ENCODE measurements at regions not wholly inside any gene's neighbourhood (a gene's known extent, or its start where the extent isn't known, plus 50 kb on each side); places are given as distances from the start of the nearest gene placed in this dataset.

- no peak overlapping the region for H3K4me3 ChIP-seq (ENCODE audit: insufficient read depth in 1 of 2, low read depth in 1 of 2, low read length in 2 of 2)
- H3K9me3 ChIP-seq (ENCODE audit: control insufficient read depth, low read length), result no peaks in the 10 kb centered on the region
- no peak overlapping the region for H2BK12ac ChIP-seq (ENCODE audit: low read length in 2 of 2)
- peaks cover 2 to 7% of the 10 kb centered on the region in 2 experiments for H3K27me3 ChIP-seq (ENCODE audit: control insufficient read depth in 1 of 2, insufficient read depth in 1 of 2, low read length in 2 of 2)
- H2BK5ac ChIP-seq (ENCODE audit: low read depth, low read length, poor library complexity, severe bottlenecking), result no peak overlapping the region
- H3K14ac ChIP-seq (ENCODE audit: low read length in 2 of 2), result no peak overlapping the region
- H2BK15ac ChIP-seq (ENCODE audit: low read depth, poor library complexity, severe bottlenecking), result no peak overlapping the region
- no peak overlapping the region for H3K18ac ChIP-seq (ENCODE audit: low read depth in 1 of 2, low read length in 2 of 2)
- no peak overlapping the region for H2AK5ac ChIP-seq (ENCODE audit: low read length, severe bottlenecking)
- DNase-seq, result no peak
- no peaks in the 10 kb centered on the region for H3K36me3 ChIP-seq (ENCODE audit: control insufficient read depth in 1 of 2, insufficient read depth in 2 of 2, low read depth in 1 of 2, low read length in 2 of 2)
- WGBS, result 71% methylated on average over 1 of the region's 2 CpGs
- H4K91ac ChIP-seq (ENCODE audit: low read length), result no peak overlapping the region
- H3K4ac ChIP-seq (ENCODE audit: low read depth in 1 of 2, low read length in 2 of 2), result no peak overlapping the region
- H3K23ac ChIP-seq (ENCODE audit: low read length in 2 of 2), result no peak overlapping the region
- H3K4me1 ChIP-seq (ENCODE audit: control insufficient read depth, insufficient read depth, low read depth, low read length), result no peaks in the 10 kb centered on the region
- no peak overlapping the region for H3K9ac ChIP-seq (ENCODE audit: low read length)
- H2AFZ ChIP-seq (ENCODE audit: low read depth, low read length), result no peak overlapping the region
- H3K27ac ChIP-seq (ENCODE audit: low read length, poor library complexity, severe bottlenecking), result no peak overlapping the region
- H3K4me2 ChIP-seq (ENCODE audit: low read length, poor library complexity, severe bottlenecking), result no peak overlapping the region
- H2BK120ac ChIP-seq (ENCODE audit: low read depth, low read length), result no peak overlapping the region
- H4K8ac ChIP-seq (ENCODE audit: low read length), result no peak overlapping the region
- H3K79me1 ChIP-seq (replicated peaks; ENCODE audit: low read length, poor library complexity, severe bottlenecking), result no peaks in the 10 kb centered on the region
Observed at GRCh38 chr15:29434280-29434679, 164.7 kb upstream of the NSMCE3 start.

DNA sequence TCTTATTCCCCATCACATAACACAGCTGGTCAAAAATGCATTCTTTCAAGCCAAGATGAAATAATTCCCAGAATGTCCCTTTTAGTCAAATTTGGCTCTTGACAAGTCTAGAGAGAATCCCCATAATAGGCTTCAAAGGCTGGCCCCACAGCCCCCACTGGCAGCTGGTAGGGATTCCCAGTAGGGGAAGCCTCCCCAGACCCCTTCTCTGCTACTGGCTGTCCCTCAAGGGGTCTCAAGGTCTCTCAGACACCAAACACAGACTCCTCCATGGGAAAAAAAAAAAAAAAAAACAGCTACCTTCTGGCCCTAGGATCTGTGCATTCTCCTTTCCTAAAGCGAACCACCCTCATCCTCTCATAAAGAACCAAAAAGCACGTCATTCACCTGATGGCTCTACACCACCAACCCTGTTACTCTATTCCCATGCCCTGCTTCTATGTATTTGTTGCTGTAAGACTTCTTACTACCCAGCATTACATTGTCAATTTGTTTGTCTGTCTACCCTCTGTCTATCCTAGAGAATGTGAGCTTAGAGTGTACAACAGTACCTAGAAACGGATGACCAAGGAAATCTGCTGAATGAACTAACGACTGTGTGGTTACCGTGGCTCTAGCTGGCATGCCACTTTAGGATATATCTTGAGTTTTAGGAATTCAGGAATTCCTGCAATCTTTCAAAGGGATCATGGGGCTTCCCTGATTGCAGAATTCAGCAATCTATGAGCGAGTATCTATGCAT is 164.1 kb upstream of the NSMCE3 start:
- Histone ChIP-seq H3K14ac (ENCODE audit: low read length in 2 of 2) (no peak overlapping the region), H4K8ac (ENCODE audit: low read length) (no peak overlapping the region), H2AK5ac (ENCODE audit: low read length, severe bottlenecking) (no peak overlapping the region), H4K91ac (ENCODE audit: low read length) (no peak overlapping the region), H3K27me3 (ENCODE audit: control insufficient read depth in 1 of 2, insufficient read depth in 1 of 2, low read length in 2 of 2) (peaks cover 2 to 7% of the 10 kb centered on the region in 2 experiments), H2AFZ (ENCODE audit: low read depth, low read length) (no peak overlapping the region), H3K23ac (ENCODE audit: low read length in 2 of 2) (no peak overlapping the region), H2BK120ac (ENCODE audit: low read depth, low read length) (no peak overlapping the region), H3K4me1 (ENCODE audit: control insufficient read depth, insufficient read depth, low read depth, low read length) (no peaks in the 10 kb centered on the region), H2BK5ac (ENCODE audit: low read depth, low read length, poor library complexity, severe bottlenecking) (no peak overlapping the region), H3K4me2 (ENCODE audit: low read length, poor library complexity, severe bottlenecking) (no peak overlapping the region), H3K4me3 (ENCODE audit: insufficient read depth in 1 of 2, low read depth in 1 of 2, low read length in 2 of 2) (no peak overlapping the region), H3K18ac (ENCODE audit: low read depth in 1 of 2, low read length in 2 of 2) (no peak overlapping the region), H3K4ac (ENCODE audit: low read depth in 1 of 2, low read length in 2 of 2) (no peak overlapping the region), H3K27ac (ENCODE audit: low read length, poor library complexity, severe bottlenecking) (no peak overlapping the region), H2BK12ac (ENCODE audit: low read length in 2 of 2) (no peak overlapping the region), H2BK15ac (ENCODE audit: low read depth, poor library complexity, severe bottlenecking) (no peak overlapping the region), H3K79me1 (replicated peaks; ENCODE audit: low read length, poor library complexity, severe bottlenecking) (no peaks in the 10 kb centered on the region), H3K9ac (ENCODE audit: low read length) (no peak overlapping the region), H3K9me3 (ENCODE audit: control insufficient read depth, low read length) (no peaks in the 10 kb centered on the region), H3K36me3 (ENCODE audit: control insufficient read depth in 1 of 2, insufficient read depth in 2 of 2, low read depth in 1 of 2, low read length in 2 of 2) (no peaks in the 10 kb centered on the region)
- DNase-seq, result no peak
- WGBS, result 62% methylated on average over 6 of the region's 6 CpGs

GRCh38 chr15:29433050-29433318 is 163.4 kb upstream of the NSMCE3 start:
- Histone ChIP-seq H4K8ac (ENCODE audit: low read length) (no peak overlapping the region), H4K91ac (ENCODE audit: low read length) (no peak overlapping the region), H3K4me2 (ENCODE audit: low read length, poor library complexity, severe bottlenecking) (no peak overlapping the region), H3K14ac (ENCODE audit: low read length in 2 of 2) (no peak overlapping the region), H3K79me1 (replicated peaks; ENCODE audit: low read length, poor library complexity, severe bottlenecking) (no peaks in the 10 kb centered on the region), H3K23ac (ENCODE audit: low read length in 2 of 2) (no peak overlapping the region), H2BK120ac (ENCODE audit: low read depth, low read length) (no peak overlapping the region), H3K18ac (ENCODE audit: low read depth in 1 of 2, low read length in 2 of 2) (no peak overlapping the region), H3K27ac (ENCODE audit: low read length, poor library complexity, severe bottlenecking) (no peak overlapping the region), H3K36me3 (ENCODE audit: control insufficient read depth in 1 of 2, insufficient read depth in 2 of 2, low read depth in 1 of 2, low read length in 2 of 2) (no peaks in the 10 kb centered on the region), H2BK12ac (ENCODE audit: low read length in 2 of 2) (no peak overlapping the region), H2AFZ (ENCODE audit: low read depth, low read length) (no peak overlapping the region), H3K4me1 (ENCODE audit: control insufficient read depth, insufficient read depth, low read depth, low read length) (no peaks in the 10 kb centered on the region), H2AK5ac (ENCODE audit: low read length, severe bottlenecking) (no peak overlapping the region), H3K9ac (ENCODE audit: low read length) (no peak overlapping the region), H2BK15ac (ENCODE audit: low read depth, poor library complexity, severe bottlenecking) (no peak overlapping the region), H3K4me3 (ENCODE audit: insufficient read depth in 1 of 2, low read depth in 1 of 2, low read length in 2 of 2) (no peak overlapping the region), H3K27me3 (ENCODE audit: control insufficient read depth in 1 of 2, insufficient read depth in 1 of 2, low read length in 2 of 2) (peaks cover 2 to 4% of the 10 kb centered on the region in 2 experiments), H2BK5ac (ENCODE audit: low read depth, low read length, poor library complexity, severe bottlenecking) (no peak overlapping the region), H3K9me3 (ENCODE audit: control insufficient read depth, low read length) (no peaks in the 10 kb centered on the region), H3K4ac (ENCODE audit: low read depth in 1 of 2, low read length in 2 of 2) (no peak overlapping the region)
- 79% methylated on average over 2 of the region's 2 CpGs for WGBS
- DNase-seq, result no peak

GRCh38 chr15:29432191-29433049 is 162.8 kb upstream of the NSMCE3 start:
- no peak overlapping the region for H3K14ac ChIP-seq (ENCODE audit: low read length in 2 of 2)
- H2BK12ac ChIP-seq (ENCODE audit: low read length in 2 of 2), result no peak overlapping the region
- no peak overlapping the region for H3K4me3 ChIP-seq (ENCODE audit: insufficient read depth in 1 of 2, low read depth in 1 of 2, low read length in 2 of 2)
- no peak overlapping the region for H2BK5ac ChIP-seq (ENCODE audit: low read depth, low read length, poor library complexity, severe bottlenecking)
- H3K9me3 ChIP-seq (ENCODE audit: control insufficient read depth, low read length), result peaks cover 3% of the 10 kb centered on the region
- H2BK15ac ChIP-seq (ENCODE audit: low read depth, poor library complexity, severe bottlenecking), result no peak overlapping the region
- no peak for DNase-seq
- peaks cover 0 to 4% of the 10 kb centered on the region in 2 experiments for H3K27me3 ChIP-seq (ENCODE audit: control insufficient read depth in 1 of 2, insufficient read depth in 1 of 2, low read length in 2 of 2)
- no peak overlapping the region for H3K4me2 ChIP-seq (ENCODE audit: low read length, poor library complexity, severe bottlenecking)
- H3K18ac ChIP-seq (ENCODE audit: low read depth in 1 of 2, low read length in 2 of 2), result no peak overlapping the region
- H2BK120ac ChIP-seq (ENCODE audit: low read depth, low read length), result no peak overlapping the region
- H4K91ac ChIP-seq (ENCODE audit: low read length), result no peak overlapping the region
- H2AK5ac ChIP-seq (ENCODE audit: low read length, severe bottlenecking), result no peak overlapping the region
- H3K36me3 ChIP-seq (ENCODE audit: control insufficient read depth in 1 of 2, insufficient read depth in 2 of 2, low read depth in 1 of 2, low read length in 2 of 2), result no peaks in the 10 kb centered on the region
- H3K27ac ChIP-seq (ENCODE audit: low read length, poor library complexity, severe bottlenecking), result no peak overlapping the region
- H2AFZ ChIP-seq (ENCODE audit: low read depth, low read length), result no peak overlapping the region
- H3K23ac ChIP-seq (ENCODE audit: low read length in 2 of 2), result no peak overlapping the region
- WGBS, result 69% methylated on average over 11 of the region's 11 CpGs
- H3K9ac ChIP-seq (ENCODE audit: low read length), result no peak overlapping the region
- H3K4me1 ChIP-seq (ENCODE audit: control insufficient read depth, insufficient read depth, low read depth, low read length), result no peaks in the 10 kb centered on the region
- H3K79me1 ChIP-seq (replicated peaks; ENCODE audit: low read length, poor library complexity, severe bottlenecking), result no peaks in the 10 kb centered on the region
- H3K4ac ChIP-seq (ENCODE audit: low read depth in 1 of 2, low read length in 2 of 2), result no peak overlapping the region
- H4K8ac ChIP-seq (ENCODE audit: low read length), result no peak overlapping the region

Data from mesenchymal stem cell (in vitro differentiated cells and primary cell).